Bronchial epithelial cell (primary cell): ENCODE measurements at regions not wholly inside any gene's neighbourhood (a gene's known extent, or its start where the extent isn't known, plus 50 kb on each side); places are given as distances from the start of the nearest gene placed in this dataset.

Experiments used
- DNase-seq: peaks from one replicate; pipeline ENCODE4 v3.0.0-alpha.2; 2010; ENCODE audit warnings: low read depth
- FAIRE-seq: peaks from 2 replicates; lab custom pipeline; 2011; peaks lifted over from hg19 to GRCh38; lab: Jason Lieb, UNC
- H3K27me3 ChIP-seq: 2 replicates; pipeline ENCODE4 v1.5.1; 2011; ENCODE audit warnings: low read length; ENCODE audit not compliant: control insufficient read depth, insufficient read depth
- H3K36me3 ChIP-seq: 2 replicates; pipeline ENCODE4 v1.5.1; 2011; ENCODE audit warnings: low read length; ENCODE audit not compliant: control insufficient read depth, insufficient read depth
- H3K4me3 ChIP-seq: 2 replicates; pipeline ENCODE4 v1.5.1; 2011; ENCODE audit warnings: mild to moderate bottlenecking, low read depth, low read length, control low read depth
- CTCF ChIP-seq: IDR thresholded peaks from 2 replicates; pipeline ENCODE4 v1.5.1; 2011; ENCODE audit warnings: mild to moderate bottlenecking, moderate library complexity, low read length, control low read depth, inconsistent platforms; ENCODE audit not compliant: insufficient read depth, severe bottlenecking

DNA sequence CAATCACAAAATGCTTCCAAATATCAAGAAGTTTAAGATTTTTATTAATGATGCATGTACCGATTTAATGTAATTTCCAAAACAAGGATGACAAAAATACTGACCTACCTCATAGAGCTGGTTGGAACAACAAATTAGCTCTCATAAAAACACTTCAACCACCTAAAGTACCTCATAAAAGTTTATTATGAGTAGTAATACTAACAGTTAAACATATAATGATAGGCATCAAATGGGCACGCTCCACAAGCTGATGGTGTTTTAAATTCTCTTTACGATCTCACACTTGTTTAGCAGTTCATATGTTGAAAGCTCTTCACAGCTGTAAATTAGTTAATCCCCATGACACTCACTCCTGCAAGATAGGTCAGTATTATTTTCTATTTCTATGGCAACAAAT lies 150.0 kb upstream of the KIF2A start:
- TF ChIP-seq CTCF, result no peak
- no peak for FAIRE-seq
- no peak for DNase-seq
- H3K36me3 ChIP-seq, result no peaks in the 10 kb centered on the region
- H3K4me3 ChIP-seq, result no peak overlapping the region
- no peaks in the 10 kb centered on the region for H3K27me3 ChIP-seq

- no peaks in the 10 kb centered on the region for H3K36me3 ChIP-seq
- TF ChIP-seq CTCF, result no peak
- no peaks in the 10 kb centered on the region for H3K27me3 ChIP-seq
- H3K4me3 ChIP-seq, result no peak overlapping the region
- DNase-seq (peak; percentile 86), FAIRE-seq (peak; percentile 18)
Measured at GRCh38 chr5:62167561-62168057, 138.4 kb upstream of the KIF2A start.

- Histone ChIP-seq H3K4me3 (no peak overlapping the region), H3K27me3 (no peaks in the 10 kb centered on the region), H3K36me3 (no peaks in the 10 kb centered on the region)
- no peak for TF ChIP-seq CTCF
- FAIRE-seq, result no peak
- no peak for DNase-seq
Measured at GRCh38 chr5:62168506-62169281, 137.3 kb upstream of the KIF2A start.

GRCh38 chr5:62178258-62178657 lies 127.7 kb upstream of the KIF2A start:
- FAIRE-seq, result no peak

GRCh38 chr5:62182802-62183201 lies 123.2 kb upstream of the KIF2A start:
- Histone ChIP-seq H3K4me3 (no peak overlapping the region), H3K36me3 (no peaks in the 10 kb centered on the region), H3K27me3 (peaks cover 4% of the 10 kb centered on the region)
- no peak for DNase-seq
- TF ChIP-seq CTCF, result no peak
- no peak for FAIRE-seq

More at GRCh38 chr5:62178258-62178657, 127.7 kb upstream of the KIF2A start:
- no peaks in the 10 kb centered on the region for H3K36me3 ChIP-seq
- peak; percentile 38 for DNase-seq
- no peak overlapping the region for H3K4me3 ChIP-seq
- peaks cover 4% of the 10 kb centered on the region for H3K27me3 ChIP-seq
- no peak for TF ChIP-seq CTCF
